Smooth muscle cell (in vitro differentiated cells): ENCODE measurements at regions not wholly inside any gene's neighbourhood (a gene's known extent, or its start where the extent isn't known, plus 50 kb on each side); places are given as distances from the start of the nearest gene placed in this dataset.

Experiments used
- DNase-seq: peaks from one replicate; lab custom pipeline; 2025; ENCODE audit not compliant: unreplicated experiment; lab: John Stamatoyannopoulos, UW
- H2AFZ ChIP-seq: fragments of 200-600 bp; sonication (generic); 2 replicates; pipeline ENCODE4 v1.6.0; 2016; ENCODE audit warnings: antibody characterized with exemption, low read depth, mild to moderate bottlenecking
- H3F3A ChIP-seq: fragments of 200-600 bp; sonication (generic); 2 replicates; pipeline ENCODE4 v1.6.0; 2017; ENCODE audit warnings: antibody characterized with exemption, low read depth
- H3K27ac ChIP-seq: fragments of 200-600 bp; sonication (generic); 2 replicates; pipeline ENCODE4 v1.5.1; 2016; ENCODE audit warnings: low read depth, mild to moderate bottlenecking
- H3K27me3 ChIP-seq: fragments of 200-600 bp; sonication (generic); 2 replicates; pipeline ENCODE4 v1.6.1; 2016; ENCODE audit warnings: low read depth, mild to moderate bottlenecking
- H3K36me3 ChIP-seq: fragments of 200-600 bp; sonication (generic); 2 replicates; pipeline ENCODE4 v1.5.1; 2016; ENCODE audit warnings: low read depth
- H3K4me1 ChIP-seq: fragments of 200-600 bp; sonication (generic); 2 replicates; pipeline ENCODE4 v1.5.1; 2016; ENCODE audit warnings: low read depth
- H3K4me2 ChIP-seq: fragments of 200-600 bp; sonication (generic); 2 replicates; pipeline ENCODE4 v1.6.0; 2016; ENCODE audit warnings: mild to moderate bottlenecking
- H3K4me3 ChIP-seq: fragments of 200-600 bp; sonication (generic); 2 replicates; pipeline ENCODE4 v1.5.1; 2016; ENCODE audit warnings: mild to moderate bottlenecking
- H3K79me2 ChIP-seq: fragments of 200-600 bp; sonication (generic); 2 replicates; pipeline ENCODE4 v1.6.0; 2016; ENCODE audit warnings: low read depth, mild to moderate bottlenecking
- H3K9ac ChIP-seq: fragments of 200-600 bp; sonication (generic); 2 replicates; pipeline ENCODE4 v1.6.0; 2016; ENCODE audit warnings: low read depth
- H3K9me3 ChIP-seq: fragments of 200-600 bp; sonication (generic); replicated peaks from 2 replicates; pipeline ENCODE4 v1.5.1; 2016; ENCODE audit warnings: low read depth
- H4K20me1 ChIP-seq: fragments of 200-600 bp; sonication (generic); 2 replicates; pipeline ENCODE4 v1.6.0; 2016; ENCODE audit warnings: low read depth
- WGBS: methylation state at CpG from one replicate; pipeline ENCODE4 v1.1.7; 2016; ENCODE audit warnings: low lambda C conversion rate; 5-methylcytosine and 5-hydroxymethylcytosine counted together
- TF ChIP-seq, protein P1 (sequence below): fragments of 200-600 bp; sonication (generic); IDR thresholded peaks from 2 replicates; pipeline ENCODE4 v1.5.1; 2017; ENCODE audit warnings: borderline replicate concordance, mild to moderate bottlenecking, antibody characterized with exemption; ENCODE audit not compliant: insufficient read depth, poor library complexity, severe bottlenecking

DNA sequence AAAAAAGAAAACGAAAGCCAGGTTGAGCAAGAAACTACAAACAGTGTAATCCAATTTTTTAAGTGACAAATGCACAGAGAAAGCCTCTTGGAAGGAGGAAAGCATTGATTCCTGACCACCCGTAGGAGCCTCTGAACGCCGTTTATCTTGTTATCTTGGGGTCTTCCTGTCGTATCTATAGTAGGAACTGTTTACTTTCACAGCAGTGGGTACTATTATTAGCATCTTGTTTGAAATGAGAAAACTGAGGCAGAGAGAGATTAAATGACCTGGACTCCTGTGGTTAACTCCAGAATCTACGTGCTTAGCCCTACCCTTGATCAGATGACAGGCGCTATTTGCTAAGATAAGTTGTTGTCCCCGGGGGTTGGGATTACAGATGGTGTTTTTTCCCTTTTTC lies 196.7 kb upstream of the FOXF1 start:
- Histone ChIP-seq H3K4me1 (no peaks in the 10 kb centered on the region), H3K36me3 (no peaks in the 10 kb centered on the region), H2AFZ (no peak overlapping the region), H3K27me3 (no peaks in the 10 kb centered on the region), H3K27ac (no peak overlapping the region), H4K20me1 (no peaks in the 10 kb centered on the region), H3K79me2 (no peaks in the 10 kb centered on the region), H3K9ac (no peak overlapping the region), H3K4me2 (no peak overlapping the region), H3K9me3 (no peaks in the 10 kb centered on the region), H3K4me3 (no peak overlapping the region), H3F3A (no peaks in the 10 kb centered on the region)
- TF ChIP-seq, protein P1, sequence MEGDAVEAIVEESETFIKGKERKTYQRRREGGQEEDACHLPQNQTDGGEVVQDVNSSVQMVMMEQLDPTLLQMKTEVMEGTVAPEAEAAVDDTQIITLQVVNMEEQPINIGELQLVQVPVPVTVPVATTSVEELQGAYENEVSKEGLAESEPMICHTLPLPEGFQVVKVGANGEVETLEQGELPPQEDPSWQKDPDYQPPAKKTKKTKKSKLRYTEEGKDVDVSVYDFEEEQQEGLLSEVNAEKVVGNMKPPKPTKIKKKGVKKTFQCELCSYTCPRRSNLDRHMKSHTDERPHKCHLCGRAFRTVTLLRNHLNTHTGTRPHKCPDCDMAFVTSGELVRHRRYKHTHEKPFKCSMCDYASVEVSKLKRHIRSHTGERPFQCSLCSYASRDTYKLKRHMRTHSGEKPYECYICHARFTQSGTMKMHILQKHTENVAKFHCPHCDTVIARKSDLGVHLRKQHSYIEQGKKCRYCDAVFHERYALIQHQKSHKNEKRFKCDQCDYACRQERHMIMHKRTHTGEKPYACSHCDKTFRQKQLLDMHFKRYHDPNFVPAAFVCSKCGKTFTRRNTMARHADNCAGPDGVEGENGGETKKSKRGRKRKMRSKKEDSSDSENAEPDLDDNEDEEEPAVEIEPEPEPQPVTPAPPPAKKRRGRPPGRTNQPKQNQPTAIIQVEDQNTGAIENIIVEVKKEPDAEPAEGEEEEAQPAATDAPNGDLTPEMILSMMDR: no peak
- no peak for DNase-seq
- 60% methylated on average over 8 of the region's 8 CpGs for WGBS

DNA sequence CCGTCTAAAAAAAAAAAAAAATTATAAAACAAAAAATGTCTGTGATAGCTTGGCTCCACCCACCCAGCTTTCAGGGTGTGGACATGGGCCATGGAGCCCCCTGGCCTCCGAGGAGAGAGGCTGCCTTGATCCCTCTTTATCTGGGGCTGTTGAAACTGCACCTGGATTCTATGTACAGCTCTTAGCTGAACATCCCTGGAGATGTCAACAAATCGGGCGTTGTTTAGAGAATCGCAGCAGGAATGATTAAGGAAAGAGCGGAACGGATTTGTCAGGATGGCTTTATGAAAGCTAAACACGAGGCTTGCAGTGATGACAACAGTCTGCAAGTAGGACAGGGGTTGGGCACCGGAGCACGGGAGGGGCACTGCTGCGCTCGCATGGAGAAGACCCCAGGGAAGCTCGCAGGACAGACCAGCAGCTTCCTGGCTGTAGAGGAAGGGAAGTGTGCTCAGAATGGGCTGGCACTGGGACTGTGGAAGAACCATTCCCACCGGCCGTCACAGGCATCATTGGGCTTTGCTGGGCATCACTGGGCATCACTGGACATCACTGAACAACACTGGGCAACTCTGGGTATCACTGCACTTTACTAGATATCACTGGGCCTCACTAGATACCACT lies 195.8 kb upstream of the FOXF1 start:
- WGBS: 71% methylated on average over 15 of the region's 15 CpGs
- H3K4me2 ChIP-seq: no peak overlapping the region
- H3K4me3 ChIP-seq: no peak overlapping the region
- H2AFZ ChIP-seq: no peak overlapping the region
- TF ChIP-seq, protein P1: no peak
- DNase-seq: no peak
- no peaks in the 10 kb centered on the region for H3K4me1 ChIP-seq
- H3F3A ChIP-seq: no peaks in the 10 kb centered on the region
- no peaks in the 10 kb centered on the region for H3K36me3 ChIP-seq
- H3K9ac ChIP-seq: no peak overlapping the region
- H3K27ac ChIP-seq: no peak overlapping the region
- no peaks in the 10 kb centered on the region for H3K79me2 ChIP-seq
- no peaks in the 10 kb centered on the region for H3K9me3 ChIP-seq
- H4K20me1 ChIP-seq: no peaks in the 10 kb centered on the region
- H3K27me3 ChIP-seq: no peaks in the 10 kb centered on the region

DNA sequence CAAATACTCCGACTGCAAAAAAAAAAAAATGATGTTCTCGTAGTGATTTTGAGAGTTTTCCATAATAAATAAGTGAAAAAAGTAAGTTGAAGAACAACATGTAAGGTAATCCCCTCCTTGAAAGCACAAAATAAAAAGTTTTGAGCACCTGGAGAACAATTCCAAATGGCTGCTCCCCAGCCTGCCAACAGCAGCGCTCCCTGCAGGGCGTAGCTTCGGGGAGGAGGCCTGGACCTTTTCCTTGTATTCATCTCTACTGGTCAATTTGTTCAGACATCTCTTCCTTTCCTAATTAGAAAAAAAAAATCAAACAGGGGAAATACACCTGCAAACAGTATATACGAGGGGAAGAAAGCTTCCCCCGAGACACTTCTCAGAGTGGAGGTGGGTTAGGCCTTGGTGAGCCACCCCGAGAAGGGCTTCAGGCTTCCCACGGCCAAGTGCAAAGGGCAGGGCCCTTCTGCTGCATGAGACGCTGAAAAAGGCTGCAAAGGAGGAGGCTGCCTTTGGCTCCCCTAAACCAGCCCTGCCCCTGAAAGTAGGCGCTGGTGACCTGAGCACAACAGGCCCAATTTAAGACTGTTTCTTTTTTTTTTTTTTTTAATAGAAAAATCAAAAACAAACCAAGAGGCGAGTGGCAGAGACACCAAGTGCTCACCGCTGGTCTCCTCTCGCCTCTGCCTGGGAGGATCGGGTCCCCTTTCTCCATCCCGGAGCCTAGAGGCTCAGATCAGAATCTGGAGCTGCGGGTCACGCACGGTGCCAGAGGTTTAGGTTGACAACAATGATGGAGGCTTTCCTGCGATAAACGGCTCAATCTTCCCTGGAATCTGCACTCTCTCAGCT lies 193.1 kb upstream of the FOXF1 start:
- no peaks in the 10 kb centered on the region for H3K79me2 ChIP-seq
- TF ChIP-seq, protein P1: no peak
- no peak overlapping the region for H3K4me2 ChIP-seq
- WGBS: 82% methylated on average over 21 of the region's 21 CpGs
- no peaks in the 10 kb centered on the region for H3K4me1 ChIP-seq
- no peaks in the 10 kb centered on the region for H3K36me3 ChIP-seq
- H3K9me3 ChIP-seq: no peaks in the 10 kb centered on the region
- H2AFZ ChIP-seq: peak overlapping the region; percentile 54
- H3K9ac ChIP-seq: no peak overlapping the region
- no peak overlapping the region for H3K4me3 ChIP-seq
- no peak for DNase-seq
- H3K27me3 ChIP-seq: no peaks in the 10 kb centered on the region
- H4K20me1 ChIP-seq: no peaks in the 10 kb centered on the region
- H3F3A ChIP-seq: no peaks in the 10 kb centered on the region
- no peak overlapping the region for H3K27ac ChIP-seq
